GM18861 (cell line): ENCODE measurements at regions not wholly inside any gene's neighbourhood (a gene's known extent, or its start where the extent isn't known, plus 50 kb on each side); places are given as distances from the start of the nearest gene placed in this dataset.
"Not testable (repeated sequence)": the region's sequence is repeated elsewhere in the genome, so short reads cannot be mapped to it uniquely, and the experiment has no call there.

Source experiments
- ATAC-seq: cut with Tn5 transposase; IDR thresholded peaks from one replicate; pipeline ENCODE4 v1.9.1; 2021; ENCODE audit not compliant: unreplicated experiment

- ATAC-seq: not testable (repeated sequence)
These were observed 151.3 kb downstream of the LAT start for GRCh38 chr16:29136046-29136696.

- ATAC-seq: not testable (repeated sequence)
These were observed 150.2 kb downstream of the LAT start for GRCh38 chr16:29135098-29135497.

- not testable (repeated sequence) for ATAC-seq
These were observed 149.0 kb downstream of the LAT start for GRCh38 chr16:29133681-29134430.

DNA sequence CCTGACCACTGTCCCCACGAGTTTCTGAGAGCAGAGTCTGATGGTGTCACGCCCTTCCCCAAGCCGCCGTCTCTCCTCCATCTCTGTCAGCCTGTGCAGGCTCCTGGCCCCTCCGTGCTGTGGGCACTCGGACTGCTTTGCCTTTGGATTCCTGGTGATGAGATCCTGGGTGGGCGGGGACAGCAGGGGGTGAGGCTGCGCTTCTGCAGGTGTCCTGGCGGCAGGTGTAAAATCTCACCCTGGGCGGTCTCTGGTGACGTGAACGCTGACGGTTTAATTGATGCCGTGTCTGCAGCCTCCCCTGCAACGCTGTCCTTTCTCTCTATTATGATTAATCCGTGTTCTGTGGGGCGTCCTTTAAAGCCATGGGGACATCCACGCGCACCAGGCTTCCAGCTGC lies 148.0 kb downstream of the LAT start:
- ATAC-seq: not testable (repeated sequence)

GRCh38 chr16:29132444-29132843 lies 147.6 kb downstream of the LAT start:
- not testable (repeated sequence) for ATAC-seq

DNA sequence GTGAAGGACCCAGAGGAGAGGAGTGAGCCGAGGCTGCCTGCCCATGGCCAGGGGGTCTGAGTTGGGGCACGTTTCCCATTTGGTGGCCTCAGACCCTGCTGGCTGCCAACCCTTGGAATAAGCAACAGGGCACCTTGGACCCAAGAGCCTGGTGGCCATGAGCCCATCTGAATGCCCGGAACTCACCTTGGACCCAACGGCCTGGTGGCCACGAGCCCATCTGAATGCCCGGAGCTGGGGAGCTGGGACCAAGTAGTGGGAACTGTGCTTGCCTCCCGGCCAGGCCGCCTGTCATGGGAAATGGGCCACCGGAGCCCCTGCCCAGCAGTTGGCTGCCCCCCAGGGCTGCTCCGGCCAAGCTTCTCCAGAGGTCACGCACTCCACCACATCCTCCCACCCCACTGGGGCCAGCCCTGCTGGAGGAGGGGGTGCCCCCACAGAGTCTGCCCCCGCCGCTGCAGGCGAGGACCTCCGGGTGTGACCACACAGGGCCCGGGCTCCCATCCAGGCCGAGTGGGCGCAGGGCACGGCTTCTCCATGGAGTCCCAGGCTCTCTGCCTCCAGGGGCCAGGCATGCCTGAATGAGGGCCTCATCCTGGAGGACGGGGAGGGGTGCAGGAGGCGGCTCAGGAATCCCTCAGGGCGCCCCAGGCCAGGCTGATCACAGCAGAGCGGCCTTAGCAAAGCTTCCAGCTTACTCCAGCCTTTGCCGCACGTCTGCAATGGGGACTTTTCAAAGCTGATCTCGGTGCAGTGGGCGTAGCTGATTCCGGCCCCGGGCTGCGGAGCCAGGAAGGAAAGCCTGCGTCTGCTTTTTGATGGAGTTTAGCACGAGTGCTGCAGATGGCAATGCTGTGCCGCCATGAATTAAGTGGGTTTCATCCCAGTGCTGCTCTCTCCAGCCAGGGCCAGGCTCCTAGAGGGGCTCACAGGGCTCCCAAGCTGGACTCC lies 146.3 kb downstream of the LAT start:
- ATAC-seq: not testable (repeated sequence)

GRCh38 chr16:29130131-29130711 lies 145.4 kb downstream of the LAT start:
- ATAC-seq: not testable (repeated sequence)

- ATAC-seq: not testable (repeated sequence)
These were observed 144.7 kb downstream of the LAT start for GRCh38 chr16:29129458-29130038.

GRCh38 chr16:29128732-29129457 lies 144.0 kb downstream of the LAT start:
- not testable (repeated sequence) for ATAC-seq

DNA sequence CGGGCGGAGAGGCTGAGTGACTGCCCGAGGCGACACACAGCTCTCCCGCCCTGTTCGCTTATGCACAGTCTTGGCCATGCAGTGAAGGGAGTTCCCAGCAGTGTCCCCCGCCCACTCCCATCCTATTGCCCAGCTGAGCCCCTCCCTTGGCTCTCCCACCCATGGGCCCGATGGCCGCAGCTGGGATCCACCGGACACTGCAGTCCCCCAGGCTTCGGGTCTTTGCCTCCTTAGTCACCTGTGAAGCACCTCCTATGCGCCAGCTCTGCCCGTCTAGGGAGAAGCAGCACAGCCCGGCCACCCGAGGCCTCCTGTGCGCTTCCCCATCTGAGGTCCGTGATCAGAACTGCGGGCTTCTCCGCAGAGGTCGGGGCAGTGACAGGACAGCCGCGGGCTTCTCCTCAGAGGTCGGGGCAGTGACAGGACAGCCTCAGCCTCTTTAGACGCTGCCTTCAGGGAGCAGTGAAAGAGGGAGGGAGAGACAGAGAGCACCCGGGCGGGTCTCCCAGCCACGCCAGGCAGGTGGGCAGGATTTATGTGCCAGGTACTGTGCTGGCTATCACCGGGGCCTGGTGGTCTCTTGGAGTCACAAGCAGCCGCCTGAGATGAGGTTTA lies 143.1 kb downstream of the LAT start:
- not testable (repeated sequence) for ATAC-seq

DNA sequence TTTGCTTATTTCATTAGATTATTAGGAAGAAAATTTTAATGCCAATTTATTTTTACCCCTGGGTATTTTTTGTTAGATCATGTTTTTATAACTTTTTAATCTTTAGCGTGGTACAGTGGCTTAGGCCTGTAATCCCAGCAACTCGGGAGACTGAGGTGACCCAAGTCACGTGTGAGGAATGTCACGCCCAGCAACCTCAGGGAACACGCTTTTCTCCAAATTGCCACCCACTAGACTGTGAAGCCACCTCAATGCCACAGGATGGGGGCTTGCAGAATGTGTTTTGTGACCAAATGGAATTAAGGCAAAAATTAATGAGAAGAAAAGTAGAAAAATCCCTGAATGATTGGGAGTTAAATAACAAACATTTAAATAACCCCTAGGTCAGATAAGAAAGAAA lies 141.8 kb downstream of the LAT start:
- ATAC-seq: no peak

DNA sequence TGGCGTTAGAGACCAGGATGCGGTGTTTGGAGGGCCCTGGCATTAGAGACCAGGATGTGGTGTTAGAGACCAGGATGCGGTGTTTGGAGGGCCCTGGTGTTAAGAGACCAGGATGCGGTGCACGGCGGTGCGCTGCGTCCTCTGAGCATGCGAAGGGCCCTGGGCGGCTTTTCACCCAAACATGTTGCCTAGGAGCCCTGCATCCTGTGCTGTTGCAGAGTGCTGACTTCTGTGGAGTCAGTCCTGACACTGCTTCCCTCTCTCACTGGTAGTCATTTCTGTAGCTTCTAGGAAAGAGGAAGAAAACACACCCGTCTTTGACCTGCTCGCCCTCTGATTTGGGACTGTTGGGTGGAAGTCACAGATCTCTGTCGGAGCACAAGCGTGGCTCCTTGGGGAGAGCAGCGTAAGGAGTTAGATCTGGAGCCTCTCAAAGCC lies 141.2 kb downstream of the LAT start:
- no peak for ATAC-seq

DNA sequence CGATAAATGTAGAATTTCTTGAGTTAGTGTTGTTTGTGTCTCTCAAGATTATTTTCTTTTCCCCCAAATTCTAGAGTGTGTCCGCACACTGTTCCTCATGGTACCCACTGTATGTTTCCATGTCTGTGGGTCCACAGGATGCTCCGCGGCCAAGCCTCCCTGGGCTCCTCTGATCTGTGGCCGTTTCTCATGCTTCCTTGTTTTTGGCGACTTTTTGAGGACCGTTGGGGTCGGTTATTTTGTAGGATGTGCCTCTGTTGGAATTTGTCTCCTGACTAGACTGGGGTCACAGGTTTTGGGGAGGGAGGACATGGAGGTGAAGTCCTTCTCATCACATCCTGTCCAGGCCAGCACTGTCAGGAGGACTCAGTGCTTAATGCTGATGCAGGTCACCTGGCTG lies 140.0 kb downstream of the LAT start:
- ATAC-seq: no peak

GRCh38 chr16:29124162-29124561 lies 139.3 kb downstream of the LAT start:
- ATAC-seq: not testable (repeated sequence)

DNA sequence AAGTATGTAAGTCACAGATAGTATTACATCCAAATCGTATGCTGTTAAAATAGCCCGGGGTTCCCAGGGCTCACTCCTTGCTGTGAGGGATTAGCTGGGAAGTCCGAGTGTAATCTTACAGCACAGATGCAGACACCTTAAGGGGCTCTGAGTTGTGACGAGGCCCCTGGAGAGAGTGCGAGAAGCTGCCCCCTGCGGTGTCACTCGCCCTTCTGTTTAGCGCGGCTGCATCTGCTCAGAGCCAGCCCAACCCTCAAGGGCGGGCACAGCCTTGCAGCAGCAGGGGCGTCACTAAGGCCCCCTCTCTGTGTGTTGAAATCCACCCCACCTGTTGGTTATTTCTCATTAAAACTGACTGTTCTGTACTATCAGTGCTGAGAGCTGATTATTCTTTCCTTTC lies 135.8 kb downstream of the LAT start:
- ATAC-seq: not testable (repeated sequence)

DNA sequence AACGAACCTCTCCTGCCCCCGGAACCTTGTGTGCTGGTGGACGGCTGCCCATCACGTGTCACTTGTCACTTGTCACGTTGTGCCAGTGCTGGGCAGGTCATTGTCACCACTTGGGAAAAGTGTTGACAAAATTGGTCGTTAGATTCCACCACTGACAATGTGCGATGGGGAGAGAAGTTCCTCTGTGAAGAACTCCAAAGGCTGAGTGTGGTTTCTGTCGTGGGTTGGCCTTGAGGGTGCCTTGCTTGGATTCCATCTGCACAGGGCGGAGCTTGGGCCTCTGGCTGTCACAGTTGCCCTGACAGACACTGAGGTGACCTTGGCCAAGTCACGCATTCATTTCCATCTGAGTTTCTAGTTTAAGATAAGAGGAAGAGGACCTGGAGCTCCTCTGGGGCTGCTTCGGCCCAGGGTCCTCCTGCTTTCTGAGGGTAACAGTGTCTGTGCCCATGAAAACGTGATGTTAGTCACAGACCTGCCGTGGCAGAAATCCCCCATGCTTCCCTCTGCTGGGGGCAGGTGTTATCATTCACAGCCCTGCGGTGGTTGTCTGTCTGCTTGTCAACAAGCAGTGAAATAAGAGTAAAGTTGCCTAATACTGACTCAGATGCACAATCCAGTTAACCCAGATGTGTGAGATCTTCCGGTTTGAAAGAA lies 133.6 kb downstream of the LAT start:
- not testable (repeated sequence) for ATAC-seq

GRCh38 chr16:29117631-29118030 lies 132.8 kb downstream of the LAT start:
- no peak for ATAC-seq

DNA sequence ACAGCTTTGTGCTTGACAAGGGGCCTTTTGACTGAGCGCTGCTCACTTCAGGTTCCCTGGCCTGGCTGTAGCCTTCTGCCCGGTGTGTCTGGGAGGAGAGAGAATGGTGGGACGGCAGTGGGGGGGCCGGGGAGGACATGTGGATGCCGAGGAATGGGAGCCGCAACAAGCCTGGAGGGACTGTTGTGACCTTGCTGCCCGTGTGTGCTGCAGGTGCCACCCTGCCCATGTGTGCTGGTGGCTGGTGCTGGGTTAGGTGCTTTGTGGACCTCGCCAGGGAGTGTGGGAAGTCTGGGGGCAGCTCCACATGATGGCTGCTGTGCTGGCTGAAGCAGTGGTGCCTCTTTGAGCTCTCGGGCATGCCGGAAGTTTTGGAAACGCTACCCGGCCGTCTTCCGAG lies 132.1 kb downstream of the LAT start:
- ATAC-seq: no peak

GRCh38 chr16:29116207-29116606 lies 131.4 kb downstream of the LAT start:
- not testable (repeated sequence) for ATAC-seq
